HPDE6-E6E7 (cell line): ENCODE measurements at regions not wholly inside any gene's neighbourhood (a gene's known extent, or its start where the extent isn't known, plus 50 kb on each side); places are given as distances from the start of the nearest gene placed in this dataset.

ENCODE experiments used
- DNase-seq: peaks from one replicate; pipeline ENCODE4 v3.0.0; 2011; ENCODE audit warnings: missing footprints; ENCODE audit errors: extremely low spot score

DNA sequence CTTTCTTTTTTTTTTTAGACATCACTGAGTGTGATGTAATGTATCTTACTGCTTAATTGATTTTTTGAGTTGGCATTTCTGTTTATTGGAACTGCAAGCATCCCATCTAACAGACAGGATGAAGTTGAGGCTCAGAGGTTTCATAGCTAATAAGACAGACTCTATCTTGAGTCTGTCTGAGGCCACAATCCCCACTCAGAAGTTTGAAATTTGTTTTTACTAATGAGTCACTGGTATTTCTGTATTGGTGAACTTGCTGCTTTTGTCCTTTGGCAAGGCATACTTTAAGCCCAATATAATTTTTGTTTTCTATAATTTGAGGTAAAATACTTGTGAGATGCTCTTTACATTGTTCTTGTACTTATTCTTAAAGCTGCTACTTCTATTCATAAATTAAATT is 491.2 kb downstream of the PSAT1 start:
- no peak for DNase-seq

DNA sequence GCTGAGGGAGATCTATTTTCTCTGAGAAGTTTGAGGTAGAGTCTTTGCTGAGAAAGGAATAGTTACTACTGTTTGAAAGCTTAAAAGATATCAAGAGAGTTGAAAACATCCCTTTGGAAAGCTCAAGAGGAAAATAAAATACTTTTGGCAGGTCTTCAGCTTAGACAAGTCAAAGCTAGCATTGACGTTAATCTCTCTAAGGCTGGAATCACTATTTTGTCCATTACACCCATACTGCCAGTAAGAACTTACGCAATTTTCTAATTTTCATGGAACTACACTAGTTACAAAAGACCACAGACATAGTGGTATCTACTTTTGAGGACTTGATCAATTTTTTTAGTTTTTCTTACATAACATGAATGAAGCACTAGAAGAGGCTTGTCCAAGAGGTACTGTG is 494.9 kb downstream of the PSAT1 start:
- DNase-seq = no peak

DNA sequence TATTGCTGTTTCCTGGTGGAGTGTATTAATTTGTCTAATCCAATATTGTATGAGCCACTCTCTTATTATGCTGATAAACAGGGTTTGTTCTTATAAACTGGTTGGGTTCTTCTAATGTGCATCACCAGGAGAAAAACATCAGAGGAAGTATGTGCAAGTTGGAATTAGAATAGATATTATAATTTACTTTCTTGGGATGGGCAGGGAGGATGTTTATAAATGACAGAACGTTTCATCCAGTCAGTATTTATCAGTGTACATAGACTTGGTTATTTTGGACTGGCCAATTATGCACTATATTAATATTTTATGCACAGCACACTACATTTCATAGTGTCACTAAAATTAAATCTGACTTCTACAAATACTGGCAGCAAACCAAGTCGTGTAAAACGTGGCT is 495.8 kb downstream of the PSAT1 start:
- DNase-seq = no peak

DNA sequence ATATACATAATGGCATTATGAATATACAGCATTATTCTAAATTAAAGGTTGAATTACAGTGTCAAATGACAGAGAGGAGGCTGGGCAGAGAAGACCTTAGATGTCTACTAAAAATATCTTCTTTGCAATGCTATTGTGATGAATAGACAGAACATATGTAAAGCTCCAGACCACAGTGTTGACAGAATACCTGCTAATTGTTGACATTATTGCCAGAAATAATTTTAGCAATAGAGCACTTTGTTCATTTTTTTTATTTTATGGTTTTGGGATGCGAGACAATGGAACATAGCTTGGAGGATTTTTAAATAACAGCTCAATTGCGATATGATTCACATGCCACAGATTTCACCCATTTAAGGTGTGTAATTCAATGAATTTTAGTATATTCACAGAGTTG is 508.8 kb downstream of the PSAT1 start:
- no peak for DNase-seq

DNA sequence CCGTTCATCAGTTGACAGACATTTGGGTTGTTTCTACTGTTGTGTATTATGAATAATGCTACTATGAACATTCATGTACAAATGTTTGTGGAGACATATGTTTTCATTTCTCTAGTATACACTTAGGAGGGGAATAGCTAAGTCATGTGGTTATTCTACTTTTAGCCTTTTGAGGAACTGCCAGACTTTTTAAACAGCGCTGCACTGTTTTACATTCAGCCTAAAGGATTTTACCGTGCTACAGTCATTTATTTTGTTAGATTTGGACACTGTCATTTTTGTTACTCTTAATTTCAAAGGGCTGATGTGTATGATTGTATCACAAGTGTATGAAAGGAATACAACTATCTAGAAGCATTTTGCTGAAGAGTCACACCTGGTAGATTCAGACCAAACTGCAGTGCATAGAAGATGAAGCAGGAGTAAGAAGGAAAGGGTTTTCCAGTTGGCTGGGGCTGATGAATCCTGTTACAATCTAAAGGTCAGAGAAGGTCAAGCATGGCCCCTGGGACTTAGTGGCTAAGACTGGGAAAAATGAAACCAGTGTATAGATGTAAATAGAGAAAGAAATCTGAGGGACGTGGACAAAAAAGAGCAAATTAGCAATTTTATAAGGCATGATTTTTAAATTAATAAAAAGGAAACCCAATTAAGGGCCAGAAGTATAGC is 509.7 kb downstream of the PSAT1 start:
- DNase-seq = no peak

DNA sequence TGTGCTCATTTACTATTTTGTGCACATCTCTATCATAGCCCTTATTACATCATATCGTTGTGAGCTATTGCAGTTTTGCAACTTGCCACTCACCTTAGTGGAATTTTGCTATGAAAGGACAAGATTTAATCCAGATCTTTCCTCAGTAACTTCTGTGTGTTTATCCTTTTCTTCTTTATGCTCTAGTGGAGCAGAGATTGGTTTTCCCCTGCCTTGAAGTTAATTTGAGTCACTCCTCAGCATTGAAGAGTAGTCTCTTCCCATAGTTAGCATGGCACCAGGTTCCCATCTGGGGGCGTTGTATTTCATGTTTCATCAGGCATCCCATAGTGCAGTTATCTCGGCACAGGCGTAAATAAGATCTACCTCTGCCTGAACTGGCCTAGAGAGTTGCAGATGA is 510.4 kb downstream of the PSAT1 start:
- no peak for DNase-seq

DNA sequence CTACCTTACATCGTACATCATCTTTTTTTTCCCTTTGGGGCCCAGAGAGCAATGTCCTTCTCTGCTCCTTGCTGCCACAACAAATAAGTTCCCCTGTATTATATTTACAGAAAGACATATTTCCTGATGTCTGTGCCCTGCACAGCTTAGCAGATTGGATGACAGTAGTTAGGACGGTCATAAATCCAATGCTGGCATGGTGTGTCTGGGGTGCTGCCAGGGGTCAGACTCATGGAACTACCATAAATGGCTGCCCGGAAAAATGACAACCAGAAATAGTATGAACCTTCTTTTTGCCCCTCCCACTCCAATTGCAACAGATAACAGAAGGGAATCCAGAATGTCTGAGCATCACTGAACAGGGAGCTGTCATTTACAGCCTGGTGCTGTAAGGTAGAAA is 511.1 kb downstream of the PSAT1 start:
- DNase-seq = no peak

DNA sequence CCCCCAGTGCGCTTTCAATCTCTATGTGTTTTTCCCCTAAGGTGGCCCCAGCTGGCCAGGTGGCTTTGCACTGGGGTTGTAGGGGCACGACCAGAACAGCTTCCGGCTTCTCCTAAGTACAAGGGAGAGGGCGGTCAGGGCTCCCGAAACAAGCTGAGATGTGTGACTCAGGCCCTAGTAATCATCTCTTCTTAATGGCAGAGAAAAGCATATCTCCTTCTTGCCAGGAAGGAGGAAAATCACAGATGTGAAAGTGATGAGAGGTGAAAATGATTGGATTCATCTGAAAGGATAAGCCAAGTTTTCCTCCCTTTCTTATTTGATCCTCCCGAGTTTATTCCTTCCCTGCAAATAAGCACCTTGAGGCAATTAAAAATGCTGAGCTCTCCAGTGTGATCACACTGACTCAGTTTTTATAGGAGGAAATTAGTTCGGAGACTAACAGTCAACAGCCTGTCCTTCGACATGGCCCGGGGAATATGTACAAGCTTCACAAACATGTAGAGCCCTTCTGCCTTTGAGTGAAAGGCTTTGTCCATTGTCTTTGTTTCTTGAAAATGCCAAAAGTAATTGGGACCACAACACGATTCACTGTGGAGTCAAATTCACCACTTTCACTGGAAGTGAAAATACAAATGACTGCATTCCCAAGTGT is 514.8 kb downstream of the PSAT1 start:
- DNase-seq = peak; percentile 43

DNA sequence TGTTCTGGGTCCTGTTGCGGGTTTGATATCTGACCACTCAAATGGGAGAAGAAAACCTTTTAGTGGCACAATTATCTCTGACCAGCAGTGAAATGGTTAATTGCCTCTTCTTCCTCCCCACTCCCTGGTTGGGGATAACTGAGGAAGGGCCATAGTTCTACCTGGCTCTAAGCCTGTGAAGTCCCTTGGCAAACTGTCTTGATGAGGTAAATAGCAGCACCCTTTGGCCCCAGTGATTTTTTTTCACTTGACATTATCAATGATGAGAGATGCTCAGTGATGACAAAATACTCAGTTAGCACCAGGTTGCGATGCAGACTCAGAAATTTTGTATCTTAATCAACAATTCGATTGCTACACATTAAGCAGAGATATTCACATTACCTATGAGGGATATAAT is 515.7 kb downstream of the PSAT1 start:
- DNase-seq = no peak

DNA sequence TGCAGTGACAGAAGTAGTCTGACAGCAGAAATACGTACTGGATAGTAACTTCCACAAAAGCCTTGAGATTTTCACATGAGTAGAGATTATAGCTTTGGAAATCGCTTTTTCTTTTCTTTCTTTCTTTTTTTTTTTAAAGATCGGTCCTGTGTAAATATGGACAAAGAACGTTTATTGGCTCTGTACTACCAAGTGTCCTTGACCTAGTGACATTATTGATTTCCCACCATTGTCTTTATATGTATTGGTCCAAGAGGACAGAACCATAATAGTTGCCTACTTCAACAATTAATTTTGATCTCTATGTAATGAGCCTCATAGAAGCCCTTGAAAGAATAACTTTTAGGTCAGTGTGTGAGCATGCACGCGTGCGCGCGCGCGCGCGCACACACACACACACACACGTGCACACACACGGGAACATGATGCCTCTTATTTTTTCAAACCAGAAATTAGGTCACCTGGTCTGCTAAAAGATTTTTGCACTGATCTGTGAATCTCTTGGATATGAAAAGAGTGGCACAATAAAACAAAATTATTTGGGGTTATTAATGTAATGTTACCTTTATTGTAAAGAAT is 516.8 kb downstream of the PSAT1 start:
- DNase-seq = no peak

DNA sequence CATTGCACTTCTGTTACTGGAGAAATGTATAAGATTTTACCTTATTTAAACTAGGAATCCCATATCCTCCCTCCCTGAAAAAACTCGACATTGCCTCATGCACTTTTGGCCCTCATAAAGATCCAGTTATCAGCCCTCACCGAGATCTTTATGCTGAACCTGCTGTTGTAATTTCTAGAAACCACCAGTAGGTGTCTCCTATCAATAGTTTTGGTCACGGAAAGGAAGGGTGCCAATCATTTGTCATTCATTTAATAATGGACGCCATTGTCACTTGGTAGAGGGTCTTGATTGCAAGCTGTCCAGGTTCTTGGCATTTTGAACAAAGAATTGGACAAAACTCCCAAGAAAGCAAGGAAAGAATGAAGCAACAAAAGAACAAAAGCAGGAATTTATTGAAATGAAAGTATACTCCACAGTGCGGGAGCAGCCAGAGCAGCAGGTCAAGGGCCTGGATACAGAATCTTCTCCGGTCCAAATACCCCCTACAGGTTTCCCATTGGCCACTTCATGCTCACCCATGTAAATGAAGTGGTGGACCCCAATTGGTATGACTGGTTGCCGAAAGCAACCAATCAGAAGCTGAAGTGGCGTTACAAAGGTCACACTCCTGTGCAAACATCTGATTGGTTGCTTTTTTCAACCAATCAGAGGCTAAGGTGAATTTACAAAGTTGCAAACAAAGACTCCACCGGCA is 524.3 kb downstream of the PSAT1 start:
- peak; percentile 34 for DNase-seq

DNA sequence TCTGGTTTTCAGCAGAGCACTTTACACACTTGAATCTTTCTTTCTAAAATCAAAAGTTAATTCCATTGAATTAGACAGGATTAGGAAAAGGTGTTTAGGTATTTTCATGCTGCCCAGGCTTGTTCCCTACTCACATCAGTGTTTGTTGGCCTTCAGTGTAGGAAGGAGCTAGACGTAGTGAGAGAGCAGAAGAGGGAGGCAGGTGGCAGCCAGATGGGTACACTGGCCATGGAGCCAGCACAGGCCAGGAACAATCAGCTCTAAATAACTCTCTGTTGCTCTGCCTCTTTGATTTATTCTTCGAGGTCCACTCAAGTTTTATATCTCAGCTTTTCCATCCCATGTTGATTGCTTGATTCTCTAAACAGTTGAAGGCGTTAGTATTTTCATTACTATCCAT is 529.6 kb downstream of the PSAT1 start:
- DNase-seq = no peak

DNA sequence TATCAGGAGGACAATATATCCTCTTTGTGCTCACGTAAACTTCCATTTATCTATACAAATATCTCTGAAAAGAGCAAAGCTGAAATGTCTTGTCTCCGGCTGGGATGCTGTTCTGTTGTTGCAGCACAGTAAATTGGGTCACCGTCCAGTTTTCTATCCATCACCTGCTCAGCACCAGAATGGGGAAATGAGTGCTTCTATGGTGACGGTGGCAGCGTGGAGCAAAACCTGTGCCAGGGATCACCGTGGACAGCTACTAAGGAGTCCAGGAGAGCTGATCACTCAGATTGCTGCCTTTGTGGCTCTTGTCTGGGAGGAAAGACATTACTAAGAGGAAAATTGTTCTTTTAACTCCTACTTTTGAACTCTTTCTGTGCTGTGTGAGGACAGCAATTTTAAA is 531.6 kb downstream of the PSAT1 start:
- no peak for DNase-seq

DNA sequence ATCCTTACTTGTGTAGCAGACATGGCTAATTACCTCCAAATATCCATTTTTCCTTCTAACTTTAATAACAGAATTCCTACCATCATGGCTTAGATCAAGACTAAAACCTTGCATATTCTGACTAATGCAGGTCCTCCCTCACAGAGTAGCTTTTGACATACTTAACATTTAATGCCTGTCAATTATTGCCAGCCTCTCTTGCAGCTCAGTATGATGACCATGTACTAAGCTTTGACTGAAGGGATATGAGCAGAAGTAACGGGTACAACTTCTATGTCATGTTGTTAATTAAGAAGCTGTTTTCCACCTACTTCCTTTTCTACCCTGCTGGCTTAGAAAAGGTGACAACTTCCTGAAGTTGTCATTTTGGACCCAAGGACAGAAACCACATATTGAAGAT is 533.4 kb downstream of the PSAT1 start:
- no peak for DNase-seq

DNA sequence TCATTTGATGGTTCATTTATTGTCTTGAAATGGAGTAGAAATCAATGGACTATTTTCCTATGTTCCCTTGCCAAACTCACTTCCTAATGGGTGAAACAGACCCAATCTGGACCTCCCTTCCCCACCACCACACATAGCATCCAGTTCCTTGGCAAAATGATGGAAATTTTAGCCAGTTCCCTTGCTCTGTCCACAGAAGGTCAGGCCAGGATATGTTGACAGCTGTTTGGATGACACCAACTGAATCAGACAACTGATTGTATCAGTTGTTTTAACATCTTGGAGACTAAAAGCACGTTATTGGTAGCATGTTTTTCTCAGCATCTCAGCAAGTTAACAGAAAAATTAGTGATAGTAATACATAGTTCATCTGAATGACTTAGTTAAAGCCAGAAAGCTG is 534.8 kb downstream of the PSAT1 start:
- DNase-seq = no peak

DNA sequence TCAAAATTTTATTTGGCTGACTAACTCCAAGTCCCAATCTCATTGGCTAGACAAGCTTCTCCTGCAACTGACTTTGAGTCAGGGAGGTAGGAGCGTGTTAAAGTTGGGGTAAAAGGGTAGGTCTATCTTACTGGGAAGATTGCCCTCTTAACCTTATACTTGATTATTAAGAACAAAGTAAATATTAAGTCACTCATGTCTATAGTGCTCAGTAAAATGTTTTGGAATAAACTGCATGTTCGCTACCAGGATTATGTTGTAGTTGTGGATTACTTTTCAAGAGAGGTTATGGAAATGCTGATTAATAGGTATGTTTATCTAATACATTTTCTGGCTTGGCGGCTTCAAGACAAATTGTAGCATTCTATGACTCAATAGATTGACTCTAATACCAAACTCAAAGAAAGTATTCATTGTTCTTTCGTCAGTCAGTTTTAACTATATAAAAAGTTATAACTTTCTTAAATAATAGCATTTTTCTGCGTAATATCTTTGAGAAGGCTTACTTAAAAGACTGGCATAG is 539.1 kb downstream of the PSAT1 start:
- no peak for DNase-seq

DNA sequence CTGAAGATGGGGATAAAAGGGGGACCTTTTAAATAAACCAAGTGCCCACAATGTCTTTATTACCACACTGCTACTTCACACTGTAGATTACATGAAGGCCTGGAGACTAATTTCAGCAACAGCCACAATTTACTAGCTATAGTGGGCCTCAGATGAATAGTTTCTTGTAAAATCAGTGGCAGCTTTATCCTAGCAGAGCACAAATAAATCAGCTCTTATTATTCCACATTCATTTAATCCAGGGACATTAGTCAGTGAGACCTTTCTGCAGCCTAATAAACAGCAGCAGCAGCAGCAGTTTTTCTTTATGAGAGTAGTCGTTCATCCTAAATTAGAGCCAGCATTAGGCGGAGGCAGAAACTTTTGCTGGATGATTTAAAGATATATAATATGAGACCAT is 542.3 kb downstream of the PSAT1 start:
- DNase-seq = no peak

DNA sequence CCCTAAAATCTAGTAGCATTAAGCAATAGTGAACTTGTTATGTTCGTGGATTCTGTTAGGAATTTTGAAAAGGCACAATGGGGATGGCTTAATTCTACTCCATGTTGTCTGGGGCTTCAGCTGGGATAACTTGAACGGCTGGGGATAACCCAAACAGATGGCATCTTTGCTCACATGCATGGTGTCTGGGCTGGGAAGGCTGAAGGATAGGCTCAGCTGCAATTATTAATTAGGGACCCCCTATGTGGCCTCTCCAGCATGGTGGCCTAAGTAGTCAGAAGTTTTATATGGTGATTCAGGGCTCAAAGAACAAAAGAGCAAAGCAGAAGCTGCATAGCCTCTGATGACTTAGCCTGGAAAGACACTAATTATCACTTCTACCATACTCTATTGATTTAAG is 551.1 kb downstream of the PSAT1 start:
- no peak for DNase-seq

DNA sequence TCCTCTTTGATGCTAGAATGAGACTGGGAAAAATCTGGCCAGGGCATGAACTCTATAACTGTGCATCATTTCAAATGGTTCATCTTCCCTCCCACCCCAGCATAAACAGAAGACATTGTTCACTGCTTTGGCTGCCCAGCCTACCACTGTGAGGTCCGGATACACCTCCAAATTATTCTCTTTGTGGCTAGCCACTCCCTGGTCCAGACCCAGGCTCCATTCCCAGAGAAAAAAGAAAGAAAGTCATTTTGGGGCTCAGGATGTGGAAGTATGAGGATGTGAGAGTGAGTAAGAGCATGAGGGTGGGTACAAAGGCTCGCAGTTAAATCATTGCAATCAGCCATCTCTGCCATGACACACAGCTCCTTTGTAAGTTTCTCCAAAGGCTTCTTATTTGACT is 559.2 kb downstream of the PSAT1 start:
- DNase-seq = no peak

DNA sequence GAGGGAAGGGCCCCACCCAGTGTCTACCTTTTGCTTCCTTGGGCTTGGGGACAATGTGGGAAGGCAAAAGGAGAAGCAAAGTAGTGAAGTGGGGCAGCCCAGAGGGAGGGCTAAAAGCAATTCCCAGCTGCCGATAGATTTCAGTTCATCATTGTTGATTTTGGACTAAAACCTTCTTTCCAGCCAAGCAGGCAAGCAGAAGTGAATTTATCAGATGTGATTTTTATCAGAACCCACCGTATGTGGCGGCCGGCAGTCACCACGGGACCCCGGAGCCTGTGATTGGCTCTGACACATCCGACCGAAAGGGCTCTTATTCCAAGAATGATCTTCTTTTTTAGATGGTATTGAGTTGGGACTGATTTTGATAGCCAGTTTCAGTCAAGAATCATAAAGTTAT is 559.9 kb downstream of the PSAT1 start:
- no peak for DNase-seq

DNA sequence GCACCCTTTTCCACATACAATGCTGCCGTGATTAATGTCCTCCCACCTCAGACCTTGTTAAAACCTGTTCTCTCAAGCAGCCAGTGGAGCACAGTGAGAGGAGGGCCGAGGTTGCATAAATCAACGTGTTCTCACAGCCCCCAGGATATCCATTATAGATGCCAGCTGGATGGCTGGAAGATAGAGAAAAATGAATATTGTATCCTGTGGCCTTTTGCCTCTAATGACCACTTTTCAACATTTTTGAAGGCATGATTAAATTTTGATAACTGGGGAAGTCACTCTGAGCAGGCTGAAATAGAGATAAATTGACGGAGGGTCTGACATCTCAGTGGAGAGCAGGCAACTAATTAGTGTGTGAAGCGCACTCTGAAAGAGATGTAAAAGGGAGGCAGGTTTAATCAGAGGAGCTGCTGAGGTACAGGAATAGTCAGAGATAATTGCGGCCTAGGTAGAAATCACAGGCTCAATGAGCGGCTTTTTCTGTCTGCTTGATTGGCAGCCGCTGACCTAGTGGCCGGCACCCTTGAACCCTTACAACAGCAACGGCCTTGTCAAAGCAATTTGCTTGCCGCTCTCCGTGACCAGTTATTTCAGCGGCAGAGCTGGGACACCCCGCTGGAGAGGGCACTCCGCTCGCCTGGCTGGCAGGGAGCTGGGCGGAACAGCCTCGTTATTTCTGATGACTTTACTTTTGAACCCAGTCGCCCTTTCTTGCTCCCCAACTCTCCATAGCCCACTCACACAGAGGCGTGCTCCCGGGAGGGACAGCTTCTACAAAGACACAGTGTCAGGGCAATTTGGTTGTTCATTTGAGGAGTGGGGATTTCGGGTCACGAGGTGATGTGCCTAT is 560.7 kb downstream of the PSAT1 start:
- DNase-seq = no peak

DNA sequence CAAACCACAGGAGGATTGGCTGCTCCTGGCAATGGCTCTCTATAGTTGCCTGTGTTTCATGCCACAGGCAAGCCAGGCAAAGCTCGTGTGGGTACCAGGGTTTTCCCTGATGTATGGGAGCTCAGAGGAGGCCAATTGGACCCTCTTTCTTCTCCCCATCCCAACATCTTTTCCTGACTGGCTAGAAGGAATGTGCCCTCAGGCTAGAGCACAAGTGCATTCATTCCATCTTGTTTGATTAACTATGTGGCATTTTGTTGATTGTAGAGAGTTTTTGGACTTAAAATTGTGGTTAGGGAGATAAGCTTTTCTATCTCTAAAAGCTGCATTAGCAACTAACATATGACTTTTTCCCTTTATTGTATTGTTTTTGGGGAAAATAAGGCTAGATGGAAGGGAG is 561.3 kb downstream of the PSAT1 start:
- DNase-seq = no peak
